Spleen (tissue), 11 donors: ENCODE measurements at regions not wholly inside any gene's neighbourhood (a gene's known extent, or its start where the extent isn't known, plus 50 kb on each side); places are given as distances from the start of the nearest gene placed in this dataset.

Experiments used
- DNase-seq: peaks from one replicate; pipeline ENCODE4 v3.0.0-alpha.2; 2020
- H3K27ac ChIP-seq, 8 donors: fragments of 200-600 bp; sonication (generic) in 7 of 8; 1 replicate in 4 of 8; 2 replicates in 4 of 8; pipeline versions ENCODE4 v1.5.0 to v1.8.0; 2016 to 2021; ENCODE audit warnings: inconsistent platforms in 4 of 8, mild to moderate bottlenecking in 4 of 8, moderate library complexity in 1 of 8
- H3K27me3 ChIP-seq, 7 donors: fragments of 200-600 bp; sonication (generic) in 6 of 7; replicated peaks in 1 of 7; 1 replicate in 4 of 7; 2 replicates in 3 of 7; pipeline versions ENCODE4 v1.5.0 to v1.8.0; 2016 to 2021; ENCODE audit warnings: inconsistent platforms in 3 of 7, mild to moderate bottlenecking in 1 of 7
- H3K36me3 ChIP-seq, 6 donors: fragments of 200-600 bp; sonication (generic) in 5 of 6; 1 replicate in 4 of 6; 2 replicates in 2 of 6; pipeline versions ENCODE4 v1.5.0 to v1.8.0; 2016 to 2021; ENCODE audit warnings: inconsistent platforms in 2 of 6
- H3K4me1 ChIP-seq, 6 donors: fragments of 200-600 bp; sonication (generic) in 5 of 6; 1 replicate in 3 of 6; 2 replicates in 3 of 6; pipeline versions ENCODE4 v1.5.0 to v1.8.0; 2016 to 2021; ENCODE audit warnings: inconsistent platforms in 3 of 6
- H3K4me3 ChIP-seq, 8 donors: fragments of 200-600 bp; sonication (generic) in 7 of 8; 1 replicate in 4 of 8; 2 replicates in 4 of 8; pipeline versions ENCODE4 v1.5.0 to v1.8.0; 2016 to 2021; ENCODE audit warnings: inconsistent platforms in 4 of 8, mild to moderate bottlenecking in 4 of 8, moderate library complexity in 2 of 8
- H3K9me3 ChIP-seq, 8 donors: fragments of 200-600 bp; sonication (generic) in 7 of 8; 1 replicate in 4 of 8; 2 replicates in 4 of 8; pipeline versions ENCODE4 v1.5.0 to v1.8.0; 2016 to 2021; ENCODE audit warnings: inconsistent platforms in 4 of 8
- POLR2A ChIP-seq, 3 donors: fragments of 450-650 bp; IDR thresholded peaks; one replicate each; pipeline ENCODE4 v1.5.1; 2017; ENCODE audit warnings: antibody characterized with exemption in 3 of 3, mild to moderate bottlenecking in 1 of 3
- POLR2AphosphoS5 ChIP-seq, 3 donors: sonication (generic); formaldehyde crosslinking; IDR thresholded peaks; one replicate each; pipeline ENCODE4 v1.5.1; 2017; ENCODE audit warnings: antibody characterized with exemption in 3 of 3
- WGBS, 5 donors: extraction: QIAGEN DNeasy Blood & Tissue Kit in 3 of 5; methylation state at CpG; one replicate each; pipeline versions ENCODE4 v1.1.5 to v1.1.7; 2013 to 2018; 5-methylcytosine and 5-hydroxymethylcytosine counted together
- intact Hi-C: fragments of 100-400 bp; cut with DNase I; formaldehyde crosslinking; loops from one replicate; pipeline ENCODE4 v1.15.0; 2023; ENCODE audit warnings: low total_unique reads
- TF ChIP-seq, protein P1 (sequence below), 11 experiments: fragments of 200-600 bp in 7 of 11; fragments of 450-650 bp in 4 of 11; sonication (generic) in 4 of 11; IDR thresholded peaks in 8 of 11; conservative IDR thresholded peaks in 3 of 11; 1 replicate in 7 of 11; 2 replicates in 4 of 11; pipeline versions ENCODE4 v1.4.0 to v1.8.0; 2016 to 2021; ENCODE audit warnings: antibody characterized with exemption in 11 of 11, inconsistent platforms in 4 of 11, mild to moderate bottlenecking in 1 of 11
- donor health status: healthy with polysubstance abuse.
- donor health status: DM: no; HTN: no; CAD: no; lungs with moderate emphysema.
- donor health status: DM: no; HTN: no; CAD: no.
- donor health status: Bipolar disorder and iron deficiency.
- donor health status: healthy.
- donor health status: DM: no; HTN: no; CAD: no.
- donor health status: DM: yes; HTN: yes; CAD: no.

DNA sequence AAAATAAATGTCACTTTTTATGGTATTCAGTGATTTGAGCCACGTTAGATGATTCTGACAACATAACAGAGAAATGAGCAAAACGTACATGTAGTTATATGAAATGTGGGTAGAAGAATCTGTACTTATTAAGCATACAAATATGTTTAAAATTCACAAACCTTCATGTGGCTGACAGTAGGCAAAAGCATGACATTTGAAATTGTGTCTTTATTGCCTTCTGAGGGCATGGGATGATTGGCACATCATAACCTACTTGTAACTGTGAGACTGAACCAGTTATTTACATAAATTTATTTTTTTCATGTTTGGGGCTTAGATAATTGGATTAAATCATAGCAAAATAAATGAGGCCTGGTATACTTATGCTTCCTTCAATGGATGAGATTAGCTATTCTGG is 202.2 kb downstream of the DNAJB9 start:
- 50 to 79% (median 58%) methylated on average over 2 of the region's 2 CpGs for WGBS, 5 donors
- intact Hi-C loops, result no loop called here
- Histone ChIP-seq H3K4me3 (no peak overlapping the region), H3K27ac (no peak overlapping the region), H3K27me3 (no peaks in the 10 kb centered on the region), H3K9me3 (no peaks in the 10 kb centered on the region), H3K36me3 (no peaks in the 10 kb centered on the region), H3K4me1 (no peaks in the 10 kb centered on the region)
- TF ChIP-seq POLR2AphosphoS5 (IDR thresholded peaks at IDR 0.05), result no peak
- TF ChIP-seq, protein P1, sequence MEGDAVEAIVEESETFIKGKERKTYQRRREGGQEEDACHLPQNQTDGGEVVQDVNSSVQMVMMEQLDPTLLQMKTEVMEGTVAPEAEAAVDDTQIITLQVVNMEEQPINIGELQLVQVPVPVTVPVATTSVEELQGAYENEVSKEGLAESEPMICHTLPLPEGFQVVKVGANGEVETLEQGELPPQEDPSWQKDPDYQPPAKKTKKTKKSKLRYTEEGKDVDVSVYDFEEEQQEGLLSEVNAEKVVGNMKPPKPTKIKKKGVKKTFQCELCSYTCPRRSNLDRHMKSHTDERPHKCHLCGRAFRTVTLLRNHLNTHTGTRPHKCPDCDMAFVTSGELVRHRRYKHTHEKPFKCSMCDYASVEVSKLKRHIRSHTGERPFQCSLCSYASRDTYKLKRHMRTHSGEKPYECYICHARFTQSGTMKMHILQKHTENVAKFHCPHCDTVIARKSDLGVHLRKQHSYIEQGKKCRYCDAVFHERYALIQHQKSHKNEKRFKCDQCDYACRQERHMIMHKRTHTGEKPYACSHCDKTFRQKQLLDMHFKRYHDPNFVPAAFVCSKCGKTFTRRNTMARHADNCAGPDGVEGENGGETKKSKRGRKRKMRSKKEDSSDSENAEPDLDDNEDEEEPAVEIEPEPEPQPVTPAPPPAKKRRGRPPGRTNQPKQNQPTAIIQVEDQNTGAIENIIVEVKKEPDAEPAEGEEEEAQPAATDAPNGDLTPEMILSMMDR (IDR thresholded peaks at IDR 0.05 in 8 of 11, conservative IDR thresholded peaks at IDR 0.05 in 3 of 11), result no peak
- TF ChIP-seq POLR2A (IDR thresholded peaks at IDR 0.05), result no peak
- no peak for DNase-seq

GRCh38 chr7:108777966-108778365 is 208.3 kb downstream of the DNAJB9 start:
- Histone ChIP-seq H3K4me3 (no peak overlapping the region), H3K4me1 (no peaks in the 10 kb centered on the region), H3K27me3 (no peaks in the 10 kb centered on the region), H3K27ac (no peak overlapping the region), H3K36me3 (no peaks in the 10 kb centered on the region), H3K9me3 (no peaks in the 10 kb centered on the region)
- WGBS, 5 donors, result 86 to 89% (median 87%) methylated on average over 1 of the region's 1 CpG
- no peak for DNase-seq
- TF ChIP-seq, protein P1 (IDR thresholded peaks at IDR 0.05 in 8 of 11, conservative IDR thresholded peaks at IDR 0.05 in 3 of 11), result no peak
- TF ChIP-seq POLR2A (IDR thresholded peaks at IDR 0.05) (no peak), POLR2AphosphoS5 (IDR thresholded peaks at IDR 0.05) (no peak)
- intact Hi-C loops, result no loop called here

DNA sequence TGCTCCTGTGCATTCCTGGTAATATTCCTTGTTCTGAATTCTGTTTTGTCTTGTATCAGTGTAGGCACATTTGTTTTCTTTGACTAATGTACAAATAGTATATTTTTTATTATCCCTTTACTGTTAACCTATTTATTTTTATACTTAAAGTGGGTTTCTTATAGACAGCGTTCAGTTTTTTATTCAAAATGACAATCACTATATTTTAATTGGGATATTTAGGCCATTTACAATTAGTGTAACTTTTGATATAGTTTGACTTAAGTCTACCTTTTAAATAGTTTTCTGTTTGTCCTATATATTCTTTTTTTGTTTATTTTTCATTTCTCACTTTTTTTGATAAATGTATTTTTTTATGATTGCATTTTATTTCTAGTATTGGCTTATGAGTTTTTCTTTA is 219.8 kb downstream of the DNAJB9 start:
- Histone ChIP-seq H3K27ac (no peak overlapping the region), H3K27me3 (no peaks in the 10 kb centered on the region), H3K36me3 (no peaks in the 10 kb centered on the region), H3K9me3 (peaks cover 0 to 42% (median 27%) of the 10 kb centered on the region in 8 donors), H3K4me1 (no peaks in the 10 kb centered on the region), H3K4me3 (no peak overlapping the region)
- no peak for DNase-seq
- TF ChIP-seq, protein P1 (IDR thresholded peaks at IDR 0.05 in 8 of 11, conservative IDR thresholded peaks at IDR 0.05 in 3 of 11), result no peak
- TF ChIP-seq POLR2A (IDR thresholded peaks at IDR 0.05) (no peak), POLR2AphosphoS5 (IDR thresholded peaks at IDR 0.05) (no peak)
- intact Hi-C loops, result no loop called here
- 85 to 95% (median 88%) methylated on average over 1 of the region's 1 CpG for WGBS, 5 donors

DNA sequence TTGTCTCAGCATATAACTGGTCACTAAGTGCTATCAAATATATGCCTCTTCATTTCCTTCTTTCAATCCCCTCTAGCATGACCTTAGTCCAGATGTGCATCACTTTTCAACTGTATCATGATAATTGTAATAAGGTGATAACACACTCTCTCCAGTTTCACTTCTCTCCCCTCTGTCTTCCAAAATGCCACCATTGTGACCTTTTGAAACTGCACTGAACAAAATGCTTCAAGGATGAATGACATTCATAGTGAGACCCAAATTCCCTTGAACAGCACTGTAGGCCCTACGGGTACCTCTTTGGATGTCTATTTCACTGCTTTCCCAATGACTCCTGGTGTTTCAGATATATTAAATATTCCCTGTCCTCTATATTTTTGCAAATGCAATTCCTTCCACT is 224.8 kb downstream of the DNAJB9 start:
- Histone ChIP-seq H3K4me1 (no peaks in the 10 kb centered on the region), H3K36me3 (no peaks in the 10 kb centered on the region), H3K27me3 (no peaks in the 10 kb centered on the region), H3K27ac (no peak overlapping the region), H3K4me3 (no peak overlapping the region), H3K9me3 (peaks cover 0 to 34% (median 20%) of the 10 kb centered on the region in 8 donors)
- TF ChIP-seq POLR2A (IDR thresholded peaks at IDR 0.05) (no peak), POLR2AphosphoS5 (IDR thresholded peaks at IDR 0.05) (no peak)
- TF ChIP-seq, protein P1 (IDR thresholded peaks at IDR 0.05 in 8 of 11, conservative IDR thresholded peaks at IDR 0.05 in 3 of 11), result no peak
- no peak for DNase-seq
- intact Hi-C loops, result no loop called here
- 67 to 93% (median 83%) methylated on average over 1 of the region's 1 CpG for WGBS, 5 donors
